ENCODE measurements at regions not wholly inside any gene's neighbourhood (a gene's known extent, or its start where the extent isn't known, plus 50 kb on each side); places are given as distances from the start of the nearest gene placed in this dataset.

DNA sequence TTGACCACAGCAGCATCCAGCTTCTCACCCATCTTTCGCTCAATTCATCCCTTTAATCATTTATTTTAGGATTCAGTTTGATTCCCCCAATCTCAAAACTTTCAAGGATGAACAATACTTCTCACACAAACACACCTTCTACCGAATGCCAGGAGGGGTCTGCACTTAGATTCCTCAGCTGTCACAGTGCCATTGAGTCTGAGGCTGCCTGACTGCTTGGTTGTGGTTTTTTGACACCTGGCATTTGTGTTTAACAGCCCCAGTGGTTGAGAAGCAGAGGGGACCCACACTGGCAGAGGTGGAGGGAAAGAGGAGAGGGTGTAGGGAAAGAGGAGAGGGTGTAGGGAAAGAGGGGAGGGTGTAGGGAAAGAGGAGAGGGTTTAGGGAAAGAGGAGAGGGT is 54.9 kb downstream of the PALM2AKAP2 start:
- BruUV-seq (replicated peaks), result no TSS peak
- no peak for TF ChIP-seq POLR2A (IDR thresholded peaks at IDR 0.05; ENCODE audit: low read depth, low read length)
- TF ChIP-seq MAFK (IDR thresholded peaks at IDR 0.05; ENCODE audit: low read depth, low read length), result no peak
- no peak for TF ChIP-seq RCOR1 (IDR thresholded peaks at IDR 0.05; ENCODE audit: insufficient replicate concordance, low read length)
- no peak for TF ChIP-seq CHD1 (IDR thresholded peaks at IDR 0.05; ENCODE audit: low read depth, low read length)
- TF ChIP-seq, protein P1, sequence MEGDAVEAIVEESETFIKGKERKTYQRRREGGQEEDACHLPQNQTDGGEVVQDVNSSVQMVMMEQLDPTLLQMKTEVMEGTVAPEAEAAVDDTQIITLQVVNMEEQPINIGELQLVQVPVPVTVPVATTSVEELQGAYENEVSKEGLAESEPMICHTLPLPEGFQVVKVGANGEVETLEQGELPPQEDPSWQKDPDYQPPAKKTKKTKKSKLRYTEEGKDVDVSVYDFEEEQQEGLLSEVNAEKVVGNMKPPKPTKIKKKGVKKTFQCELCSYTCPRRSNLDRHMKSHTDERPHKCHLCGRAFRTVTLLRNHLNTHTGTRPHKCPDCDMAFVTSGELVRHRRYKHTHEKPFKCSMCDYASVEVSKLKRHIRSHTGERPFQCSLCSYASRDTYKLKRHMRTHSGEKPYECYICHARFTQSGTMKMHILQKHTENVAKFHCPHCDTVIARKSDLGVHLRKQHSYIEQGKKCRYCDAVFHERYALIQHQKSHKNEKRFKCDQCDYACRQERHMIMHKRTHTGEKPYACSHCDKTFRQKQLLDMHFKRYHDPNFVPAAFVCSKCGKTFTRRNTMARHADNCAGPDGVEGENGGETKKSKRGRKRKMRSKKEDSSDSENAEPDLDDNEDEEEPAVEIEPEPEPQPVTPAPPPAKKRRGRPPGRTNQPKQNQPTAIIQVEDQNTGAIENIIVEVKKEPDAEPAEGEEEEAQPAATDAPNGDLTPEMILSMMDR (conservative IDR thresholded peaks at IDR 0.05; ENCODE audit: low read depth, low read length), result no peak
- TF ChIP-seq MXI1 (IDR thresholded peaks at IDR 0.05; ENCODE audit: borderline replicate concordance, low read depth, low read length), result no peak
- ChIA-PET CTCF (no interaction called here), POLR2A (ENCODE audit: unreplicated experiment) (no interaction called here)
- no peak overlapping the region for H3K14ac ChIP-seq (replicated peaks; ENCODE audit: low read depth, low read length)
- H3K4me1 ChIP-seq (ENCODE audit: control insufficient read depth, insufficient read depth, low read length), result peaks cover 2% of the 10 kb centered on the region; the same call in 1 of the 2 replicates
- dilution Hi-C loops (cut with HindIII; ENCODE audit: low sequenced_read_pairs, unreplicated experiment), result no loop called here
- H3K9me3 ChIP-seq (ENCODE audit: control insufficient read depth, insufficient read depth, low read length), result peaks cover 2% of the 10 kb centered on the region; the same call in 1 of the 2 replicates
- no peaks in the 10 kb centered on the region for H3K27me3 ChIP-seq (ENCODE audit: control insufficient read depth, insufficient read depth, low read length)
- no peak for DNase-seq
- H4K8ac ChIP-seq (ENCODE audit: low read depth in 2 of 2, low read length in 2 of 2), result no peak overlapping the region
- no peak overlapping the region for H4K5ac ChIP-seq (ENCODE audit: low read depth, low read length)
- H4K91ac ChIP-seq (ENCODE audit: insufficient read depth, low read depth, low read length), result no peak overlapping the region
- WGBS, 2 experiments (ENCODE audit: extremely low coverage in 2 of 2, insufficient read length in 1 of 2), result no CpG with 5 or more reads among the region's 2 CpGs
- intact Hi-C loops (cut with micrococcal nuclease), result no loop called here
- no peak overlapping the region for H2BK15ac ChIP-seq (ENCODE audit: low read depth, low read length)
- H3K9me1 ChIP-seq (ENCODE audit: insufficient read depth, low read length), result peaks cover 7% of the 10 kb centered on the region; the same call in 1 of the 2 replicates
- H2BK120ac ChIP-seq (ENCODE audit: low read depth, low read length), result no peak overlapping the region
- no peak overlapping the region for H3K9ac ChIP-seq (ENCODE audit: low read depth, low read length)
- no peak overlapping the region for H3K56ac ChIP-seq (ENCODE audit: extremely low read depth, insufficient read depth, low read length)
- no peak overlapping the region for H3K23ac ChIP-seq (ENCODE audit: low read depth, low read length)
- H3K79me1 ChIP-seq (ENCODE audit: low read depth in 1 of 2, low read length in 2 of 2), result peaks cover 26 to 39% of the 10 kb centered on the region in 2 experiments
- no peak overlapping the region for H2AFZ ChIP-seq (replicated peaks; ENCODE audit: low read length, poor library complexity)
- in situ Hi-C loops (cut with MboI; ENCODE audit: low sequenced_read_pairs), result no loop called here
- H3K4me3 ChIP-seq (ENCODE audit: insufficient read depth, low read depth, low read length), result no peak overlapping the region
- no peak overlapping the region for H2BK5ac ChIP-seq (ENCODE audit: low read depth, low read length, poor library complexity, severe bottlenecking)
- H2AK9ac ChIP-seq (replicated peaks; ENCODE audit: low read depth, low read length, poor library complexity), result no peak overlapping the region
- no peak overlapping the region for H3K4me2 ChIP-seq (ENCODE audit: low read depth, low read length)
- peaks cover 23% of the 10 kb centered on the region for H4K20me1 ChIP-seq (ENCODE audit: insufficient read depth, low read length)
- H2AK5ac ChIP-seq (ENCODE audit: low read depth, low read length), result no peak overlapping the region
- H3K18ac ChIP-seq (ENCODE audit: low read depth, low read length), result no peak overlapping the region
- no peak overlapping the region for H3K4ac ChIP-seq (ENCODE audit: low read depth, low read length)
- H3K27ac ChIP-seq (ENCODE audit: insufficient read depth, low read length), result no peak overlapping the region
- no peak for ATAC-seq (ENCODE audit: low read depth)
- H3K36me3 ChIP-seq (ENCODE audit: control insufficient read depth, insufficient read depth, low read length), result no peaks in the 10 kb centered on the region; the same call in 1 of the 2 replicates
- H2BK20ac ChIP-seq (ENCODE audit: low read depth, low read length), result no peak overlapping the region

All from IMR-90 (cell line).